LNCaP clone FGC (cell line): ENCODE measurements at regions not wholly inside any gene's neighbourhood (a gene's known extent, or its start where the extent isn't known, plus 50 kb on each side); places are given as distances from the start of the nearest gene placed in this dataset.
A peak's percentile ranks its signal among the peaks of the same experiment; 100 is the strongest.

Experiments used
- DNase-seq: peaks from one replicate; pipeline ENCODE4 v3.0.0-alpha.2; 2011; ENCODE audit warnings: low read depth
- H3K4me3 ChIP-seq: 2 replicates; pipeline ENCODE4 v1.5.1; 2011; ENCODE audit warnings: mild to moderate bottlenecking, low read depth, low read length, control low read depth
- TF ChIP-seq, protein P1 (sequence below): IDR thresholded peaks from 2 replicates; pipeline ENCODE4 v1.5.1; 2012; ENCODE audit warnings: mild to moderate bottlenecking; ENCODE audit not compliant: control insufficient read depth, insufficient read depth; ENCODE audit errors: extremely low read depth

DNA sequence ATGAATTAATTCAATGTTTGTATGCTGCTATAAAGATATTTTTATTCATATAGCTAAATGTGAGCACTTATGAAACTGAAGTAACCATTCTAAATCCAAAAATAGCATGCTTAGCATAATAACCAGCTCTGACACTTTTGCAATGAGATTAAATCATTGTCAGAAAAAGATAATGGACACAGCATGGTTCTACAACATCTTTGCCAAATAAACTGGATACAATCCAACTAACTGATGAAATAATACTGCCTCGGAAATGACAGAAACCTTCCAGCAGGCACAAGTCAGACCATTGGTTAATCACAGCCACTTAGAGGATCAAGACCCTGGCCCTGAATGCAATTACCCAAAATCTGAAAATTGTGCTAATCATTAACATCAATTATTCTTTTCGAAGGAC is 592.7 kb upstream of the ADGRL4 start:
- no peak overlapping the region for H3K4me3 ChIP-seq
- no peak for DNase-seq
- TF ChIP-seq, protein P1, sequence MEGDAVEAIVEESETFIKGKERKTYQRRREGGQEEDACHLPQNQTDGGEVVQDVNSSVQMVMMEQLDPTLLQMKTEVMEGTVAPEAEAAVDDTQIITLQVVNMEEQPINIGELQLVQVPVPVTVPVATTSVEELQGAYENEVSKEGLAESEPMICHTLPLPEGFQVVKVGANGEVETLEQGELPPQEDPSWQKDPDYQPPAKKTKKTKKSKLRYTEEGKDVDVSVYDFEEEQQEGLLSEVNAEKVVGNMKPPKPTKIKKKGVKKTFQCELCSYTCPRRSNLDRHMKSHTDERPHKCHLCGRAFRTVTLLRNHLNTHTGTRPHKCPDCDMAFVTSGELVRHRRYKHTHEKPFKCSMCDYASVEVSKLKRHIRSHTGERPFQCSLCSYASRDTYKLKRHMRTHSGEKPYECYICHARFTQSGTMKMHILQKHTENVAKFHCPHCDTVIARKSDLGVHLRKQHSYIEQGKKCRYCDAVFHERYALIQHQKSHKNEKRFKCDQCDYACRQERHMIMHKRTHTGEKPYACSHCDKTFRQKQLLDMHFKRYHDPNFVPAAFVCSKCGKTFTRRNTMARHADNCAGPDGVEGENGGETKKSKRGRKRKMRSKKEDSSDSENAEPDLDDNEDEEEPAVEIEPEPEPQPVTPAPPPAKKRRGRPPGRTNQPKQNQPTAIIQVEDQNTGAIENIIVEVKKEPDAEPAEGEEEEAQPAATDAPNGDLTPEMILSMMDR: no peak

DNA sequence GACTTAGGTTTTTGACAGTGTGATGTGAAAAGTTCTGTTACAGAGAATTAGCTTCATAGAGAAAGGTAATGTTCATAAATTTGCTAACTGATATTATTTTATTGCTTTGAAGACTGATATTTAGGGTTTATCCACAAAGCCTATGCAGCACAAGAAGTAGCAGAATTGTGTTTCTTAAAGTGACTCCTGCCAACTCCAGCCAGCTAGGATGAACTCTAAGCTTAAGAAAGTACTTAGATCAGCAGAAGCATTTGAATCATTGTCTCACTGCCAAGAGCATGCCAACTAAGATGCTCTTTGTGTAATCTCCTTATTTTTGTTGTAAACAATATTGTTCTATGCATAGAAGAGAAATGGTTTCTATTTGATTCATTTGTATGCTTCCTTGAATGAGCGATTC is 589.4 kb upstream of the ADGRL4 start:
- DNase-seq: no peak
- no peak overlapping the region for H3K4me3 ChIP-seq
- TF ChIP-seq, protein P1: no peak

DNA sequence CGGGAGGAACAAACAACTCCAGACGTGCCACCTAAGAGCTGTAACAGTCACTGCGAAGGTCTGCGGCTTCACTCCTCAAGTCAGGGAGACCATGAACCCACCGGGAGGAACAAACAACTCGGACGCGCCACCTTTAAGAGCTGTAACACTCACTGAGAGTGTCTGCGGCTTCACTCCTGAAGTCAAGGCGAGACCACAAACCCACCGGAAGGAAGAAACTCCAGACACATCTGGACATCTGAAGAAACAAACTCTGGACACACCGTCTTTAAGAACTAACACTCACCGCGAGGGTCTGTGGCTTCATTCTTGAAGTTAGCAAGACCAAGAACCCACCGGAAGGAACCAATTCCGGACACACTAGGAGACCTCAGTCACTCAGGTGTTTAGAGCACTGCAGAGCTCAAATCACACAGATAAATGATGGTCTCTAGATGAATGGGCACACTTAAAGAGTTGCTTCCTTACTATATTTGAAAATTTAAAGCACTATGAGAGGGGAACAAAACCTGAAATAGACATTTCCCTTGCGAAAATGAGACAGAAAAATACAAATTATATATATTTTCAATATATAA is 587.7 kb upstream of the ADGRL4 start:
- no peak overlapping the region for H3K4me3 ChIP-seq
- TF ChIP-seq, protein P1: no peak
- no peak for DNase-seq

DNA sequence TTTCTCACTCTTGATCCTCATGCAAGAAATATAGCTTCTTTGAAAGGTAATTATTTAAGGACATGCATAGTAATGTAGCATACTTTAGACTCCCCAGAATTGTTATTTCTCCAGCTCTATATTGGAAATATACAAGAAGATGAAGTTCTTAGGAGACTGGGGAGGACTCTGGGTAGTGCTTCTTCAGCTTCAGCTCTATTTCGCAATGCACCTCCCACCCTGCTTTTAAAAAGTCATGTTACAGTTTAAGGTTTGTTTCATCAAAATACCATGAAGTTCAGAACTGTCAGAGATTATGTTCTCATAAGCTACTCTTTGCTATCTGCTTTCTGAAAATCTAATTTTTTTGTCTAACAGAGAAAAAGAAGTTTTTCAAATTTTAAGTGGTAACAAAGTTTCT is 586.2 kb upstream of the ADGRL4 start:
- TF ChIP-seq, protein P1: no peak
- H3K4me3 ChIP-seq: no peak overlapping the region
- no peak for DNase-seq

DNA sequence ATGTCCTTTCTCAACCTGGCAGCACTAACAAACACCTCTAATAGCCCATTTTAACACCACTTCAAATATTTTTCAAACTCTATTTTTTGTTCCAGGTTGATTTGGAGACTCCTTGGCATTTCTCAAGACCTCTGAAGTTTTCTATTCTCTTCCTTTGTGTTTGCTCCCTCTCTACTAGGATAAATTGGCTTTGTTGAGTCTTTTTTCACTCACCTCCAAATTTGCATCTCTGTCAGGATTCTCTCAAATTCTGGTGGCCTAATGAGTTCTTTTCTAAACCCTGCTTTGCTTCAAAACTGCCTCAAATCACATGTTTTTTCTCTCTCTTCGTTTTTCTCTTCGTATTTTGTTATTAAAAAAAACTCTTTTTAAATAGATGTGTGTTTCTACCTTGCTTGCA is 582.2 kb upstream of the ADGRL4 start:
- no peak for DNase-seq
- TF ChIP-seq, protein P1: no peak
- no peak overlapping the region for H3K4me3 ChIP-seq

DNA sequence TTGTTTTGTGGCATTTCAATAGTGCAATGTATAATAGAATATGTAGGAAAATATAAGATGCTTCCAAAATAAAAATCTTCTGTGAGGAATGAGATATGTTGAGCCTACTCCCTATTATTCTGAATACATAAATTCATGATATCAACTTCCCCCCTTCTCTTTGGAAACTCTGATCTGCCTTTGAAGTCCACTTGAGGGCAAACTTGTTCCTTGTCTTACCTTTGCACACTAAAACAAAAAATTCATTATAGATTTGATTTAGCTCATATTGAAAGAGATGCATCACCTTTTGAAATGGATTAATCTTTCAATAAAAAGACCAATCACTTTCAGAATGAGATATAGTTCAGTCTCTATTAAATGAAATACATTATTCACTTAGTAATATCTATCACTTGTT is 580.7 kb upstream of the ADGRL4 start:
- TF ChIP-seq, protein P1: peak; percentile 24; the same call in 1 of the 2 replicates
- no peak overlapping the region for H3K4me3 ChIP-seq
- DNase-seq: no peak

DNA sequence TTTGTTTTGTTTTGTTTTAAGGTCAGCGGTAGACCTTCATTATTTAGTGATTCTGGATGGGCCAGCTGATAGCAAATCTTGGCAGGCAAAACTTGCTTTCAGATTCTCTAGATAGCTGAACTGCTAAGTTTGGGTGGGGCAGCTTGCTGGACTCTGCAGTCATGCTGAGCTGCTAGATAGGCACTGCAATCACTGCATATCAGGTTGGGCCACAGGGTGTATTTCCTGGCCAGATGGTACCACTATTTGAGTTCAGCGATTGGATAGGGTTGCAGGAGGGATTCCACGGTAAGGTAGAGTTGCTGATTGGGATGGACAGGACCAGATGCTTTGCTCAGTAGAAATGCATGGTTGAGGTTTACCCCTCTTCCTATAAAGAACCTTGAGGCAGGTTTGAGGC is 579.3 kb upstream of the ADGRL4 start:
- DNase-seq: no peak
- TF ChIP-seq, protein P1: no peak
- H3K4me3 ChIP-seq: no peak overlapping the region
